ENCODE measurements at regions not wholly inside any gene's neighbourhood (a gene's known extent, or its start where the extent isn't known, plus 50 kb on each side); places are given as distances from the start of the nearest gene placed in this dataset.

DNA sequence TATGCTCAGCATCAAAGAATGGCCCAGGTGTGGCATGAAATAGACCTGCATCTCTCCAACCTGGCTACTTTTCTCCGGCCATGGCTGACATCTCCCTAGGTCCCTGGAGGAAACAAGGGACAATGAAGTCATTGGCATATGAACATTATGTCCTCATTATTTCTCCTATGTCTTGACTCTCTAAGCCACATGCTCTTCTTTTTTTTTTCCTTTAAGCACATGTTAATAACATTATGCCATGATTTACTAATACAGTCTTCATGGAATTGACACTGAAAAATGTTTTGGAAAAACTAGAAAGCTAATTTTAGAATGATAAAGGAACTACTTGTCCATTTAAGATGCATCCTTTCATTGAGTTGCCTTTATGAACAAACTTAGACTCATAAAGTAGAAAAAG, 628.9 kb downstream of the TNS3 start:
- intact Hi-C loops (cut with micrococcal nuclease) = no loop called here
- no peaks in the 10 kb centered on the region for H3K36me3 ChIP-seq (replicated peaks in 1 of 2; ENCODE audit: control extremely low read depth in 1 of 2, control insufficient read depth in 1 of 2, extremely low read depth in 1 of 2, insufficient read depth in 2 of 2, low read length in 1 of 2)
- no peaks in the 10 kb centered on the region for H3K9me3 ChIP-seq (ENCODE audit: control extremely low read depth in 1 of 3, control insufficient read depth in 2 of 3, insufficient read depth in 1 of 3, low read length in 2 of 3)
- ATAC-seq (ENCODE audit: low read depth) = no peak
- no peaks in the 10 kb centered on the region for H3K27me3 ChIP-seq (replicated peaks in 1 of 4; ENCODE audit: control extremely low read depth in 1 of 4, control insufficient read depth in 3 of 4, insufficient read depth in 4 of 4, low read length in 3 of 4)
- H3K4me3 ChIP-seq (ENCODE audit: control extremely low read depth in 1 of 5, extremely low read depth in 1 of 5, insufficient read depth in 1 of 5, low read depth in 2 of 5, low read length in 4 of 5) = no peak overlapping the region
- DNase-seq = no peak
- no peaks in the 10 kb centered on the region for H3K4me1 ChIP-seq (ENCODE audit: control insufficient read depth in 2 of 2, insufficient read depth in 2 of 2, low read length in 2 of 2)
- H4K20me1 ChIP-seq (ENCODE audit: control insufficient read depth, insufficient read depth, low read length, poor library complexity, severe bottlenecking) = no peaks in the 10 kb centered on the region
- H3K9ac ChIP-seq (ENCODE audit: low read length) = no peak overlapping the region
- Mint-ChIP-seq H3K4me3 (no peak overlapping the region), H3K27ac (no peak overlapping the region), H3K27me3 (peaks cover 3% of the 10 kb centered on the region), H3K4me1 (no peaks in the 10 kb centered on the region), H3K9me3 (ENCODE audit: insufficient read depth) (no peaks in the 10 kb centered on the region)
- CTCF ChIA-PET = no interaction called here
- H2AFZ ChIP-seq (ENCODE audit: insufficient read depth, low read depth, low read length, poor library complexity, severe bottlenecking) = no peak overlapping the region
- H3K79me2 ChIP-seq (ENCODE audit: control insufficient read depth, insufficient read depth, low read length) = no peaks in the 10 kb centered on the region
- 100% methylated on average over 1 of the region's 1 CpG for WGBS (ENCODE audit: insufficient coverage)
- no peak overlapping the region for H3K4me2 ChIP-seq (replicated peaks; ENCODE audit: low read depth, low read length, poor library complexity, severe bottlenecking)
- no peak for TF ChIP-seq EZH2 (IDR thresholded peaks at IDR 0.05; ENCODE audit: borderline replicate concordance, insufficient read depth, low read depth, low read length, poor library complexity, severe bottlenecking)
- TF ChIP-seq, protein P1, sequence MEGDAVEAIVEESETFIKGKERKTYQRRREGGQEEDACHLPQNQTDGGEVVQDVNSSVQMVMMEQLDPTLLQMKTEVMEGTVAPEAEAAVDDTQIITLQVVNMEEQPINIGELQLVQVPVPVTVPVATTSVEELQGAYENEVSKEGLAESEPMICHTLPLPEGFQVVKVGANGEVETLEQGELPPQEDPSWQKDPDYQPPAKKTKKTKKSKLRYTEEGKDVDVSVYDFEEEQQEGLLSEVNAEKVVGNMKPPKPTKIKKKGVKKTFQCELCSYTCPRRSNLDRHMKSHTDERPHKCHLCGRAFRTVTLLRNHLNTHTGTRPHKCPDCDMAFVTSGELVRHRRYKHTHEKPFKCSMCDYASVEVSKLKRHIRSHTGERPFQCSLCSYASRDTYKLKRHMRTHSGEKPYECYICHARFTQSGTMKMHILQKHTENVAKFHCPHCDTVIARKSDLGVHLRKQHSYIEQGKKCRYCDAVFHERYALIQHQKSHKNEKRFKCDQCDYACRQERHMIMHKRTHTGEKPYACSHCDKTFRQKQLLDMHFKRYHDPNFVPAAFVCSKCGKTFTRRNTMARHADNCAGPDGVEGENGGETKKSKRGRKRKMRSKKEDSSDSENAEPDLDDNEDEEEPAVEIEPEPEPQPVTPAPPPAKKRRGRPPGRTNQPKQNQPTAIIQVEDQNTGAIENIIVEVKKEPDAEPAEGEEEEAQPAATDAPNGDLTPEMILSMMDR (IDR thresholded peaks at IDR 0.05) = no peak
- POLR2A ChIA-PET = no interaction called here
- H3K27ac ChIP-seq (ENCODE audit: low read length in 2 of 2) = no peak overlapping the region

DNA sequence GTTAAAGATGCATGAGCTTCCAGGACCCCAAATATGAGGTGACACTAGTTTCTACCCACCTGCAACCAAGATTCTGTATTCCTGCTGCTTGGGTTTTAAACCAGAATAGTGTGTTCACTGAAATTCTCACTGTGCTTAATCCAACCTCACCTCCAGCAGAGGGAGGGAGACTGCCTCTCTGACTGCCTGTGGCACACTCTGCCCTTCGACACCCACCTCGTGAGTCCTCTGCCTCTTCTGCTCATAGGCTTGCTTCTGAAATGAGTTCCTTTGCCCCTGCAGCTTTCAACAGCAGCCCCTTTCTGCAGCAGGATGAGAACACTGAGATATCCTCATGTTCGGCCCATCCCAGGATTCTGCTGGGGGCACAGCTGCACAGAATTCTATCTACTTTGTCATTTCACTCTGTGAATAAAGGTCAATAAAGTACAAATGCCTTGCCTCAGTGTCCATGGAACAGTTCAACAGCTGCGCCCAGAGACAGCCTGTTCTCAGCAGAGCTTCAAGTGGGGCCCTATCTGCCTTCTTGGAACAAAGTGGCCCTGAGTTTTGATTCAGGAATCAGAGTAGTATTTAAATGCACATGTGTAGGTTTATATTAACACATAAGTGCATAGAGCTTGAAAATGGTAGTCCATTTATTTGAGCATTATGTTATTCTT, 632.5 kb downstream of the TNS3 start:
- ChIA-PET POLR2A (no interaction called here), CTCF (no interaction called here)
- no peak overlapping the region for H3K4me3 Mint-ChIP-seq
- intact Hi-C loops (cut with micrococcal nuclease) = no loop called here
- no peak overlapping the region for H3K4me2 ChIP-seq (replicated peaks; ENCODE audit: low read depth, low read length, poor library complexity, severe bottlenecking)
- no peaks in the 10 kb centered on the region for H3K79me2 ChIP-seq (ENCODE audit: control insufficient read depth, insufficient read depth, low read length)
- H3K4me1 Mint-ChIP-seq = no peaks in the 10 kb centered on the region
- H3K9me3 Mint-ChIP-seq (ENCODE audit: insufficient read depth) = no peaks in the 10 kb centered on the region
- no peaks in the 10 kb centered on the region for H3K4me1 ChIP-seq (ENCODE audit: control insufficient read depth in 2 of 2, insufficient read depth in 2 of 2, low read length in 2 of 2)
- H3K9me3 ChIP-seq (ENCODE audit: control extremely low read depth in 1 of 3, control insufficient read depth in 2 of 3, insufficient read depth in 1 of 3, low read length in 2 of 3) = no peaks in the 10 kb centered on the region
- no peaks in the 10 kb centered on the region for H3K27me3 Mint-ChIP-seq
- TF ChIP-seq, protein P1 (IDR thresholded peaks at IDR 0.05) = no peak
- no peak for TF ChIP-seq EZH2 (IDR thresholded peaks at IDR 0.05; ENCODE audit: borderline replicate concordance, insufficient read depth, low read depth, low read length, poor library complexity, severe bottlenecking)
- H3K4me3 ChIP-seq (ENCODE audit: control extremely low read depth in 1 of 5, extremely low read depth in 1 of 5, insufficient read depth in 1 of 5, low read depth in 2 of 5, low read length in 4 of 5) = no peak overlapping the region
- H3K36me3 ChIP-seq (replicated peaks in 1 of 2; ENCODE audit: control extremely low read depth in 1 of 2, control insufficient read depth in 1 of 2, extremely low read depth in 1 of 2, insufficient read depth in 2 of 2, low read length in 1 of 2) = no peaks in the 10 kb centered on the region
- no peak overlapping the region for H3K27ac Mint-ChIP-seq
- no peak for ATAC-seq (ENCODE audit: low read depth)
- no peak for DNase-seq
- H3K27ac ChIP-seq (ENCODE audit: low read length in 2 of 2) = no peak overlapping the region
- no peaks in the 10 kb centered on the region for H4K20me1 ChIP-seq (ENCODE audit: control insufficient read depth, insufficient read depth, low read length, poor library complexity, severe bottlenecking)
- H2AFZ ChIP-seq (ENCODE audit: insufficient read depth, low read depth, low read length, poor library complexity, severe bottlenecking) = no peak overlapping the region
- WGBS (ENCODE audit: insufficient coverage) = 84% methylated on average over 3 of the region's 4 CpGs
- no peak overlapping the region for H3K9ac ChIP-seq (ENCODE audit: low read length)
- no peaks in the 10 kb centered on the region for H3K27me3 ChIP-seq (replicated peaks in 1 of 4; ENCODE audit: control extremely low read depth in 1 of 4, control insufficient read depth in 3 of 4, insufficient read depth in 4 of 4, low read length in 3 of 4)
